ENCODE measurements at regions not wholly inside any gene's neighbourhood (a gene's known extent, or its start where the extent isn't known, plus 50 kb on each side); places are given as distances from the start of the nearest gene placed in this dataset.

DNA sequence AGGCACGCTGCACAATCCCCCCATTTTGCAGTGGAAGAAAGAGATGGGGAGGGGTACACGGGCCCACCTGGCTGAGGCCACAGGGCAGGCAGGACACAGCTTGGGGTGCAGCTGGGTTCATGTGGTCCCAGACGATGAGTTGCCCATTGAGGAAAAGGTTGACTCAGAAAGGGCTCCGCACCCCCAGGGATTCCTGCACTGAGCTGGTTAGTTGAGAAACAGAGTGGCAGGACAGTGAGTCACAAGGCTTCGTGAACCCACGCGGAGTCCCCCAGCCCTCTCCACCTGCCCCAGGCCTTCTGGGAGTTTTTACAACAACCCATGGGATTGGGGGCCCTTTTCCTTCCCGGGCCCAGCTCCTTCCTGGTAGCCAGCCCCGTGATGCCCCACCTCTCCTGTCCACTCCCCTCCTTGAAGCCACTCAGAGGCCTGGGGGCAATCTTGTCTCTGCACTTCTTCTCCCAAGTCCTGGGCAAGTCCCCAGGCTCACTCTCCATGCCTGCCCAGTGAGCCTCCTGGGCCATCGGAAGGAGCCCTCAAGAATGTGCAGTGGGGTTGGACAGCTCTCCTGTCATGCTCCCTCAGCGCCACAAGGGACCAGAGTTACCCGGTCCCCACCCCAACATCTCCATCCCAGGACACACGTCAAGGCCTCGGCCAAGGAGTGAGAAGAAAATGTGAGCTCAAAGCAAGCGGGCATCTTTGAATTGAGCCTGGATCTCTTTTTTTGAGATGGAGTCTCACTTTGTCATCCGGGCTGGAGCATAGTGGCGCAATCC, 251.2 kb downstream of the PARN start:
- TF ChIP-seq USF2 (IDR thresholded peaks at IDR 0.05; ENCODE audit: low read depth, low read length) (no peak), CTCF (conservative IDR thresholded peaks at IDR 0.05; ENCODE audit: low read depth, low read length) (no peak), POLR2A (IDR thresholded peaks at IDR 0.05; ENCODE audit: low read depth, low read length) (no peak), CEBPB (IDR thresholded peaks at IDR 0.05; ENCODE audit: low read depth, low read length) (peak; percentile 50; the same call in 1 of the 2 replicates), SMC3 (IDR thresholded peaks at IDR 0.05; ENCODE audit: low read depth, low read length) (no peak), BHLHE40 (IDR thresholded peaks at IDR 0.05; ENCODE audit: low read depth, low read length) (no peak), NFE2L2 (IDR thresholded peaks at IDR 0.05; ENCODE audit: low read depth, low read length) (no peak), RCOR1 (IDR thresholded peaks at IDR 0.05; ENCODE audit: insufficient replicate concordance, low read length) (no peak), RFX5 (IDR thresholded peaks at IDR 0.05; ENCODE audit: low read depth, low read length) (no peak), RAD21 (IDR thresholded peaks at IDR 0.05; ENCODE audit: low read length) (no peak)
